Thoracic aorta (tissue), 2 donors: ENCODE measurements at regions not wholly inside any gene's neighbourhood (a gene's known extent, or its start where the extent isn't known, plus 50 kb on each side); places are given as distances from the start of the nearest gene placed in this dataset.

Experiments
- ATAC-seq: fragments of 150-250 bp; one replicate; pipeline ENCODE4 v1.8.0; 2017; ENCODE audit warnings: low read depth; ENCODE audit not compliant: insufficient number of reproducible peaks, low FRiP score
- DNase-seq: peaks from one replicate; pipeline ENCODE4 v3.0.0-alpha.2; 2020; ENCODE audit warnings: low spot score
- H3K27ac ChIP-seq, 2 donors: fragments of 200-600 bp; sonication (generic); 1 replicate in 1 of 2; 2 replicates in 1 of 2; pipeline ENCODE4 v1.5.1; 2016; ENCODE audit warnings: mild to moderate bottlenecking in 2 of 2, moderate library complexity in 2 of 2
- H3K27me3 ChIP-seq: fragments of 200-600 bp; sonication (generic); replicated peaks from 2 replicates; pipeline ENCODE4 v1.6.0; 2016; ENCODE audit warnings: mild to moderate bottlenecking; ENCODE audit not compliant: insufficient read depth
- H3K36me3 ChIP-seq: fragments of 200-600 bp; sonication (generic); one replicate; pipeline ENCODE4 v1.5.1; 2016
- H3K4me1 ChIP-seq, 2 donors: fragments of 200-600 bp; sonication (generic); 1 replicate in 1 of 2; 2 replicates in 1 of 2; pipeline versions ENCODE4 v1.5.1 to v1.6.0; 2016; ENCODE audit warnings: low read depth in 2 of 2, mild to moderate bottlenecking in 1 of 2; ENCODE audit not compliant: control insufficient read depth in 1 of 2
- H3K4me3 ChIP-seq: fragments of 200-600 bp; sonication (generic); 2 replicates; pipeline ENCODE4 v1.5.1; 2016; ENCODE audit warnings: mild to moderate bottlenecking
- H3K9me3 ChIP-seq: fragments of 200-600 bp; sonication (generic); 2 replicates; pipeline ENCODE4 v1.5.1; 2016
- CTCF ChIP-seq: fragments of 200-600 bp; sonication (generic); IDR thresholded peaks from one replicate; pipeline ENCODE4 v1.5.1; 2019; ENCODE audit warnings: antibody characterized with exemption

DNA sequence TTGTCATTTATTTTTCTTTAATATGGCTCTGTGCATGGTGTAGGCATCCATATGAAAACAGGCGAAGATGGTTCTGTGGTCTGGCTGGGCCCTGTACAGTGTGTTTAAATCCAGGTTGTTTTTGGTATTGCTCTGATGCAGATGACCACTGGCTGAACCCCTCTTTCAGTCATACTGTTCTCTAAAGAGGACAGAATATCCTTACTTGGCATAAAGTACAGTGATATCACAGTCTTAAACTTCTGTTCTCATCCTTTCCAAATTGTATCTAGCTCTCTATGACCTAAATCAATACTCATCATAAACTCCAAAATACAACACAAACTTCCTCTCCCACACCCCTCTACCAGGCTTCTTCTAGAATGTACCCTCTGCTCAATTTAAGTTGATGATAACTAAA, 252.7 kb upstream of the FAR2 start:
- no peak for ATAC-seq
- H3K27ac ChIP-seq = no peak overlapping the region

DNA sequence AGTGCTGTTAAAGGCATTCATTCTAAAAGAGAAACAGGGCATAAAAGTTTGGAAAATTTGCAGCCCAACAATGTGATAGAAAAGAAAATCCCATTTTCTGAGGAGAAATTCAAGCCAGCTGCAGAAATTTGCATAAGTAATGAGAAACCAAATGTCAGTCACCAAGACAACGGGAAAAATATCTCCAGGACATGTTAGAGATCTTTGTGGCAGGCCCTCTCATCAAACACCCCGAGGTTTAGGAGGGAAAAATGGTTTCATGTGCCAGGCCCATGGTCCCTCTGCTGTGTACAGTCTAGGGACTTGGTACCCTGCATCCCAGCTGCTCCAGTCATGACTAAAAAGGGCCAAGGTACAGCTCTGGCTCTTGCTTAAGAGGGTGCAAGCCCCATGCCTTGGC, 251.0 kb upstream of the FAR2 start:
- no peak overlapping the region for H3K4me3 ChIP-seq
- no peak for DNase-seq
- TF ChIP-seq CTCF = no peak
- no peaks in the 10 kb centered on the region for H3K27me3 ChIP-seq
- no peak for ATAC-seq
- H3K36me3 ChIP-seq = no peaks in the 10 kb centered on the region
- peaks cover 0 to 4% of the 10 kb centered on the region in 2 donors for H3K4me1 ChIP-seq
- H3K27ac ChIP-seq = no peak overlapping the region
- no peaks in the 10 kb centered on the region for H3K9me3 ChIP-seq

More for the DNA sequence above, 252.7 kb upstream of the FAR2 start:
- no peaks in the 10 kb centered on the region for H3K9me3 ChIP-seq
- no peak for TF ChIP-seq CTCF
- H3K4me3 ChIP-seq = no peak overlapping the region
- no peak for DNase-seq
- H3K27me3 ChIP-seq = no peaks in the 10 kb centered on the region
- H3K36me3 ChIP-seq = no peaks in the 10 kb centered on the region
- H3K4me1 ChIP-seq = peaks cover 0 to 4% of the 10 kb centered on the region in 2 donors

DNA sequence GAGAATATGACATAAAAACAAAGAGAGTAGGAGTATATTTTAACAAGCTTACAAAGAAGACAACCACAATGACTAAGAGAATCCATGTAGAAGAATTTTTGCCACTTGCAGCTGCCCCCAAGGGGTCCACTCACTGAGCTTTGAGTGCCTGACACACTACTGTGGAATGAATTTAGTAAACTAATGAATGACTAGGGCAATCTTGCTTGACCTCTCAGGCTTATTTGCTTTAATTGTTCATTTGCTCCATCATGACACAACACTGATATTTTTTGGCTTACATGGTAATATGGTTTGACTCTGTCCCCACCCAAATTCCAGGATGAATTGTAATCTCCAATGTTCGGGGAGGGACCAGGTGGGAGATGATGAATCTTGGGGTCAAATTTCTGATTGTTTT, 249.1 kb upstream of the FAR2 start:
- H3K36me3 ChIP-seq = no peaks in the 10 kb centered on the region

GRCh38 chr12:28905220-28905955, 243.7 kb upstream of the FAR2 start:
- H3K36me3 ChIP-seq = no peaks in the 10 kb centered on the region
- no peaks in the 10 kb centered on the region for H3K4me1 ChIP-seq
- TF ChIP-seq CTCF = no peak
- H3K4me3 ChIP-seq = no peak overlapping the region
- no peaks in the 10 kb centered on the region for H3K27me3 ChIP-seq
- DNase-seq (no peak), ATAC-seq (no peak)
- no peaks in the 10 kb centered on the region for H3K9me3 ChIP-seq
- no peak overlapping the region for H3K27ac ChIP-seq

More for the DNA sequence above, 249.1 kb upstream of the FAR2 start:
- Histone ChIP-seq H3K27ac (no peak overlapping the region), H3K4me1 (no peaks in the 10 kb centered on the region), H3K9me3 (no peaks in the 10 kb centered on the region), H3K27me3 (no peaks in the 10 kb centered on the region), H3K4me3 (no peak overlapping the region)
- TF ChIP-seq CTCF = no peak
- DNase-seq = no peak
- no peak for ATAC-seq

DNA sequence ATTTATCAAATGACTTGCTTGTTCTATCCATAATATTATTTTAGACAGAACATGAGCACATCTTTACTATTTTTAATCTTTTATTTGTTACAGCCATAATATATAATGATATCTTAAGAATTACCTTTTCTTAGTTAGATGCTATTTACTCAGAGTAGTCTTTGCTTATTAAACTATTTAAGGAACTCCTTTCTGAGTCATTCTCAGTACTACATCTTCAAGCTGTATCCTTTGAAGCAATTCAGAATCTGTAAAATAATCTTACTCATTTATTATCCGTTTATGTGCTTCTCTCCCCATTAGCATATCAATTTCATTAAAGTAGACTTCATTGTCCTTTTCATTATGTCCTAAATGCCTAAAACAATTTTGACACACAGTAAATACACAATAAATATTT, 240.4 kb upstream of the FAR2 start:
- Histone ChIP-seq H3K9me3 (peaks cover 7% of the 10 kb centered on the region), H3K27ac (no peak overlapping the region), H3K4me1 (no peaks in the 10 kb centered on the region), H3K27me3 (no peaks in the 10 kb centered on the region), H3K4me3 (no peak overlapping the region), H3K36me3 (no peaks in the 10 kb centered on the region)
- DNase-seq (no peak), ATAC-seq (no peak)
- TF ChIP-seq CTCF = no peak
